Hepatocyte (in vitro differentiated cells): ENCODE measurements at regions not wholly inside any gene's neighbourhood (a gene's known extent, or its start where the extent isn't known, plus 50 kb on each side); places are given as distances from the start of the nearest gene placed in this dataset.
"Not testable (repeated sequence)": the region's sequence is repeated elsewhere in the genome, so short reads cannot be mapped to it uniquely, and the experiment has no call there.

ENCODE experiments used
- DNase-seq: peaks from one replicate; pipeline ENCODE4 v3.0.0-alpha.2; 2016; ENCODE audit warnings: low spot score
- H2AFZ ChIP-seq: fragments of 200-600 bp; sonication (generic); 2 replicates; pipeline ENCODE4 v1.6.0; 2016; ENCODE audit warnings: antibody characterized with exemption, mild to moderate bottlenecking
- H3K27ac ChIP-seq: fragments of 200-600 bp; sonication (generic); 2 replicates; pipeline ENCODE4 v1.5.1; 2016; ENCODE audit warnings: mild to moderate bottlenecking
- H3K27me3 ChIP-seq: fragments of 200-600 bp; sonication (generic); 2 replicates; pipeline ENCODE4 v1.6.1; 2016
- H3K36me3 ChIP-seq: fragments of 200-600 bp; sonication (generic); replicated peaks from 2 replicates; pipeline ENCODE4 v1.5.1; 2016; ENCODE audit warnings: low read depth; ENCODE audit not compliant: insufficient read depth
- H3K4me1 ChIP-seq: fragments of 200-600 bp; sonication (generic); 2 replicates; pipeline ENCODE4 v1.5.1; 2016; ENCODE audit warnings: mild to moderate bottlenecking, moderate library complexity; ENCODE audit not compliant: insufficient read depth
- H3K4me2 ChIP-seq: fragments of 200-600 bp; sonication (generic); 2 replicates; pipeline ENCODE4 v1.6.0; 2016
- H3K4me3 ChIP-seq: fragments of 200-600 bp; sonication (generic); 2 replicates; pipeline ENCODE4 v1.5.1; 2016; ENCODE audit warnings: mild to moderate bottlenecking
- H3K79me2 ChIP-seq: fragments of 200-600 bp; sonication (generic); 2 replicates; pipeline ENCODE4 v1.6.0; 2017; ENCODE audit warnings: mild to moderate bottlenecking
- H3K9me2 ChIP-seq: fragments of 200-600 bp; sonication (generic); replicated peaks from 2 replicates; pipeline ENCODE4 v1.6.0; 2017; ENCODE audit warnings: mild to moderate bottlenecking; ENCODE audit not compliant: insufficient read depth
- H3K9me3 ChIP-seq: fragments of 200-600 bp; sonication (generic); 2 replicates; pipeline ENCODE4 v1.5.1; 2016; ENCODE audit warnings: low read depth, mild to moderate bottlenecking
- H4K20me1 ChIP-seq: fragments of 200-600 bp; sonication (generic); 2 replicates; pipeline ENCODE4 v1.6.0; 2016; ENCODE audit warnings: mild to moderate bottlenecking; ENCODE audit not compliant: insufficient read depth, poor library complexity, severe bottlenecking
- CTCF ChIP-seq: fragments of 200-600 bp; sonication (generic); IDR thresholded peaks from 2 replicates; pipeline ENCODE4 v1.5.1; 2016; ENCODE audit warnings: antibody characterized with exemption, mild to moderate bottlenecking; ENCODE audit not compliant: poor library complexity
- EZH2 ChIP-seq: fragments of 200-600 bp; sonication (generic); IDR thresholded peaks from 2 replicates; pipeline ENCODE4 v1.6.1; 2016; ENCODE audit warnings: antibody characterized with exemption, mild to moderate bottlenecking, borderline replicate concordance
- EZH2phosphoT487 ChIP-seq: fragments of 200-600 bp; sonication (generic); IDR thresholded peaks from one replicate; pipeline ENCODE4 v1.6.1; 2018; ENCODE audit warnings: antibody characterized with exemption, mild to moderate bottlenecking, low read depth, moderate library complexity; ENCODE audit not compliant: unreplicated experiment, severe bottlenecking
- WGBS: methylation state at CpG from one replicate; pipeline ENCODE4 v1.1.6; 2016; ENCODE audit warnings: low lambda C conversion rate; ENCODE audit errors: missing lambda C conversion rate; 5-methylcytosine and 5-hydroxymethylcytosine counted together

- Histone ChIP-seq H3K4me3 (no peak overlapping the region), H3K4me1 (no peaks in the 10 kb centered on the region), H3K9me3 (no peaks in the 10 kb centered on the region), H3K9me2 (no peaks in the 10 kb centered on the region), H2AFZ (no peak overlapping the region), H3K27ac (no peak overlapping the region), H3K79me2 (no peaks in the 10 kb centered on the region), H4K20me1 (no peaks in the 10 kb centered on the region), H3K27me3 (no peaks in the 10 kb centered on the region), H3K36me3 (no peaks in the 10 kb centered on the region), H3K4me2 (no peak overlapping the region)
- WGBS = 90% methylated on average over 2 of the region's 2 CpGs
- TF ChIP-seq EZH2phosphoT487 (no peak), CTCF (no peak), EZH2 (no peak)
- DNase-seq = no peak
Observed at GRCh38 chr6:3921663-3922062, 72.5 kb downstream of the FAM50B start.

GRCh38 chr6:3922619-3923018 lies 73.4 kb downstream of the FAM50B start:
- DNase-seq, H3K4me2 ChIP-seq, H3K9me2 ChIP-seq, H2AFZ ChIP-seq, H3K4me3 ChIP-seq, H3K27me3 ChIP-seq, H4K20me1 ChIP-seq, H3K36me3 ChIP-seq, H3K4me1 ChIP-seq, H3K27ac ChIP-seq, H3K9me3 ChIP-seq, H3K79me2 ChIP-seq: not testable (repeated sequence)
- WGBS = 98% methylated on average over 7 of the region's 7 CpGs

GRCh38 chr6:3925223-3926149 lies 76.3 kb downstream of the FAM50B start:
- not testable (repeated sequence) for H3K36me3 ChIP-seq, H3K27me3 ChIP-seq, H3K4me2 ChIP-seq, H3K27ac ChIP-seq, H3K4me1 ChIP-seq, H3K9me3 ChIP-seq, H3K9me2 ChIP-seq, H3K79me2 ChIP-seq, DNase-seq, H4K20me1 ChIP-seq, H3K4me3 ChIP-seq, H2AFZ ChIP-seq
- WGBS = 83% methylated on average over 22 of the region's 23 CpGs

GRCh38 chr6:3926150-3926482 lies 76.9 kb downstream of the FAM50B start:
- TF ChIP-seq EZH2phosphoT487 = no peak
- no peak for TF ChIP-seq EZH2
- TF ChIP-seq CTCF = no peak
- WGBS = 84% methylated on average over 8 of the region's 8 CpGs

More at GRCh38 chr6:3926150-3926482, 76.9 kb downstream of the FAM50B start:
- DNase-seq = no peak
- Histone ChIP-seq H3K4me2 (no peak overlapping the region), H3K36me3 (no peaks in the 10 kb centered on the region), H3K9me2 (no peaks in the 10 kb centered on the region), H2AFZ (no peak overlapping the region), H3K79me2 (no peaks in the 10 kb centered on the region), H3K4me1 (no peaks in the 10 kb centered on the region), H4K20me1 (no peaks in the 10 kb centered on the region), H3K27ac (no peak overlapping the region), H3K9me3 (no peaks in the 10 kb centered on the region), H3K27me3 (no peaks in the 10 kb centered on the region), H3K4me3 (no peak overlapping the region)
